ENCODE measurements at regions not wholly inside any gene's neighbourhood (a gene's known extent, or its start where the extent isn't known, plus 50 kb on each side); places are given as distances from the start of the nearest gene placed in this dataset.
A peak's percentile ranks its signal among the peaks of the same experiment; 100 is the strongest.
"Not testable (repeated sequence)": the region's sequence is repeated elsewhere in the genome, so short reads cannot be mapped to it uniquely, and the experiment has no call there.

GRCh38 chr12:25424211-25424731 is 128.8 kb downstream of the LMNTD1 start:
- DNase-seq (ENCODE audit: low read depth, low spot score) = no peak

- no peak for DNase-seq (ENCODE audit: low read depth, low spot score)
Measured at GRCh38 chr12:25423355-25424050, 129.6 kb downstream of the LMNTD1 start.

GRCh38 chr12:25422241-25422640 is 130.8 kb downstream of the LMNTD1 start:
- DNase-seq (ENCODE audit: low read depth, low spot score) = no peak

GRCh38 chr12:25421651-25422167 is 131.4 kb downstream of the LMNTD1 start:
- DNase-seq (ENCODE audit: low read depth, low spot score) = no peak

GRCh38 chr12:25420116-25420515 is 133.0 kb downstream of the LMNTD1 start:
- DNase-seq (ENCODE audit: low read depth, low spot score) = no peak

- DNase-seq (ENCODE audit: low read depth, low spot score) = no peak
Measured at GRCh38 chr12:25419595-25419994, 133.5 kb downstream of the LMNTD1 start.

- DNase-seq (ENCODE audit: low read depth, low spot score) = no peak
Measured at GRCh38 chr12:25417071-25417470, 136.0 kb downstream of the LMNTD1 start.

GRCh38 chr12:25416516-25416915 is 136.6 kb downstream of the LMNTD1 start:
- DNase-seq (ENCODE audit: low read depth, low spot score) = no peak

GRCh38 chr12:25415004-25415403 is 138.1 kb downstream of the LMNTD1 start:
- DNase-seq (ENCODE audit: low read depth, low spot score) = no peak

- DNase-seq (ENCODE audit: low read depth, low spot score) = no peak
Measured at GRCh38 chr12:25412735-25413134, 140.3 kb downstream of the LMNTD1 start.

- DNase-seq (ENCODE audit: low read depth, low spot score) = no peak
Measured at GRCh38 chr12:25404955-25405354, 148.1 kb downstream of the LMNTD1 start.

GRCh38 chr12:25401547-25402345 is 151.0 kb upstream of the KRAS start:
- DNase-seq (ENCODE audit: low read depth, low spot score) = no peak

- DNase-seq (ENCODE audit: low read depth, low spot score) = no peak
Measured at GRCh38 chr12:25397001-25397400, 146.3 kb upstream of the KRAS start.

- DNase-seq (ENCODE audit: low read depth, low spot score) = no peak
Measured at GRCh38 chr12:25395227-25395626, 144.5 kb upstream of the KRAS start.

GRCh38 chr12:25394775-25395174 is 144.0 kb upstream of the KRAS start:
- not testable (repeated sequence) for DNase-seq (ENCODE audit: low read depth, low spot score)

- no peak for DNase-seq (ENCODE audit: low read depth, low spot score)
Measured at GRCh38 chr12:25394025-25394424, 143.3 kb upstream of the KRAS start.

GRCh38 chr12:25391346-25391745 is 140.6 kb upstream of the KRAS start:
- DNase-seq (ENCODE audit: low read depth, low spot score) = not testable (repeated sequence)

- no peak for DNase-seq (ENCODE audit: low read depth, low spot score)
Measured at GRCh38 chr12:25388183-25388582, 137.5 kb upstream of the KRAS start.

GRCh38 chr12:25387732-25388050 is 137.0 kb upstream of the KRAS start:
- no peak for DNase-seq (ENCODE audit: low read depth, low spot score)

GRCh38 chr12:25386831-25387731 is 136.4 kb upstream of the KRAS start:
- DNase-seq (ENCODE audit: low read depth, low spot score) = peak; percentile 54

- no peak for DNase-seq (ENCODE audit: low read depth, low spot score)
Measured at GRCh38 chr12:25384893-25385248, 134.1 kb upstream of the KRAS start.
